Endothelial cell of umbilical vein (primary cell): ENCODE measurements at regions not wholly inside any gene's neighbourhood (a gene's known extent, or its start where the extent isn't known, plus 50 kb on each side); places are given as distances from the start of the nearest gene placed in this dataset.

Experiments
- EZH2 ChIP-seq: IDR thresholded peaks from 2 replicates; pipeline ENCODE4 v1.6.1; 2012; ENCODE audit warnings: borderline replicate concordance, low read depth, mild to moderate bottlenecking, moderate library complexity, low read length, inconsistent platforms; ENCODE audit not compliant: severe bottlenecking
- FOS ChIP-seq: IDR thresholded peaks from 2 replicates; pipeline ENCODE4 v1.6.1; 2011; ENCODE audit warnings: mild to moderate bottlenecking, low read length, moderate library complexity, borderline replicate concordance; ENCODE audit not compliant: insufficient read depth
- GATA2 ChIP-seq: IDR thresholded peaks from 2 replicates; pipeline ENCODE4 v1.7.0; 2011; ENCODE audit warnings: low read depth, mild to moderate bottlenecking, moderate library complexity, mixed read lengths, low read length; ENCODE audit not compliant: insufficient read length, insufficient read depth
- MYC ChIP-seq: IDR thresholded peaks from one replicate; pipeline ENCODE4 v1.6.1; 2011; ENCODE audit warnings: mild to moderate bottlenecking, low read depth, low read length
- POLR2A ChIP-seq: IDR thresholded peaks from 2 replicates; pipeline ENCODE4 v1.6.1; 2012; ENCODE audit warnings: low read depth, mild to moderate bottlenecking, control low read depth, low read length
- POLR2AphosphoS5 ChIP-seq: IDR thresholded peaks from 2 replicates; pipeline ENCODE4 v1.6.1; 2012; ENCODE audit warnings: low read depth, mild to moderate bottlenecking, control low read depth, low read length, moderate library complexity; ENCODE audit not compliant: insufficient read depth
- TF ChIP-seq, protein P1 (sequence below), 2 donors: IDR thresholded peaks; 1 replicate in 1 of 2; 2 replicates in 1 of 2; pipeline ENCODE4 v1.5.1; 2011; ENCODE audit warnings: low read length in 2 of 2, mild to moderate bottlenecking in 2 of 2, moderate library complexity in 2 of 2, control low read depth in 1 of 2, inconsistent platforms in 1 of 2, low read depth in 1 of 2; ENCODE audit not compliant: insufficient read depth in 1 of 2; ENCODE audit errors: extremely low read depth in 1 of 2
- TF ChIP-seq, protein P2 (sequence below): IDR thresholded peaks from 2 replicates; pipeline ENCODE4 v1.6.1; 2011; ENCODE audit not compliant: insufficient read depth, insufficient read length

DNA sequence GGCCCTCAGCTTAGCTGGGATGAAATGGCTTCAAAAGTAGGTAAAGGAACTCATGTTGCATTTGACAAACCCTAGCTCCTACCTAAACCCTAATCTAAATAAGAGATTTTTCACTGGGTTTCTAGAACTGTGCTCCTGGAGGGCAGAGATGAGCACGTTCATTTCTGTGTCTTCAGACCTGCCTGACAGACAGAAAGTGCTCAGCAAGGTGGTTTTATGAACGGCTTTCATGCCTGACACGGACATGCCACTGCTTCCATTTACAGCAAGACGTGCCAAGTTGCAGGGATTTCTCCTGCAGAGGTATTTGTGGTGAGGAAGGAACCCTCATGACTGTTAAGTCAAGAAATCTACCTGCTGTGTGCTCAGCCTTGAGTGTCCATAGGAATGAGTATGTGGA lies 83.5 kb upstream of the KMT2C start:
- TF ChIP-seq, protein P1, sequence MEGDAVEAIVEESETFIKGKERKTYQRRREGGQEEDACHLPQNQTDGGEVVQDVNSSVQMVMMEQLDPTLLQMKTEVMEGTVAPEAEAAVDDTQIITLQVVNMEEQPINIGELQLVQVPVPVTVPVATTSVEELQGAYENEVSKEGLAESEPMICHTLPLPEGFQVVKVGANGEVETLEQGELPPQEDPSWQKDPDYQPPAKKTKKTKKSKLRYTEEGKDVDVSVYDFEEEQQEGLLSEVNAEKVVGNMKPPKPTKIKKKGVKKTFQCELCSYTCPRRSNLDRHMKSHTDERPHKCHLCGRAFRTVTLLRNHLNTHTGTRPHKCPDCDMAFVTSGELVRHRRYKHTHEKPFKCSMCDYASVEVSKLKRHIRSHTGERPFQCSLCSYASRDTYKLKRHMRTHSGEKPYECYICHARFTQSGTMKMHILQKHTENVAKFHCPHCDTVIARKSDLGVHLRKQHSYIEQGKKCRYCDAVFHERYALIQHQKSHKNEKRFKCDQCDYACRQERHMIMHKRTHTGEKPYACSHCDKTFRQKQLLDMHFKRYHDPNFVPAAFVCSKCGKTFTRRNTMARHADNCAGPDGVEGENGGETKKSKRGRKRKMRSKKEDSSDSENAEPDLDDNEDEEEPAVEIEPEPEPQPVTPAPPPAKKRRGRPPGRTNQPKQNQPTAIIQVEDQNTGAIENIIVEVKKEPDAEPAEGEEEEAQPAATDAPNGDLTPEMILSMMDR (IDR thresholded peaks at IDR 0.05; ENCODE audit: extremely low read depth in 1 of 2, insufficient read depth in 1 of 2, low read depth in 1 of 2, low read length in 2 of 2): no peak
- TF ChIP-seq POLR2AphosphoS5: no peak
- TF ChIP-seq, protein P2, sequence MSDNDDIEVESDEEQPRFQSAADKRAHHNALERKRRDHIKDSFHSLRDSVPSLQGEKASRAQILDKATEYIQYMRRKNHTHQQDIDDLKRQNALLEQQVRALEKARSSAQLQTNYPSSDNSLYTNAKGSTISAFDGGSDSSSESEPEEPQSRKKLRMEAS: no peak
- no peak for TF ChIP-seq EZH2
- no peak for TF ChIP-seq POLR2A
- TF ChIP-seq GATA2: no peak
- TF ChIP-seq FOS: no peak
- TF ChIP-seq MYC: no peak
